ENCODE measurements at regions not wholly inside any gene's neighbourhood (a gene's known extent, or its start where the extent isn't known, plus 50 kb on each side); places are given as distances from the start of the nearest gene placed in this dataset.
A peak's percentile ranks its signal among the peaks of the same experiment; 100 is the strongest.

- no peaks in the 10 kb centered on the region for H3K4me1 ChIP-seq (ENCODE audit: control insufficient read depth in 2 of 2, insufficient read depth in 1 of 2, low read depth in 1 of 2, low read length in 2 of 2)
- H3K4me3 ChIP-seq (ENCODE audit: low read length in 2 of 2) = no peak overlapping the region
- H3K9me3 ChIP-seq (replicated peaks in 1 of 2; ENCODE audit: control insufficient read depth in 2 of 2, insufficient read depth in 1 of 2, low read depth in 1 of 2, low read length in 2 of 2) = no peaks in the 10 kb centered on the region
- no peak overlapping the region for H2BK12ac ChIP-seq (ENCODE audit: low read length)
- no peak overlapping the region for H3K23ac ChIP-seq (ENCODE audit: low read depth, low read length, poor library complexity)
- no peak overlapping the region for H2AK5ac ChIP-seq (ENCODE audit: low read depth, low read length)
- no peak overlapping the region for H2AFZ ChIP-seq (ENCODE audit: low read length)
- H3K79me1 ChIP-seq (ENCODE audit: low read depth, low read length) = no peaks in the 10 kb centered on the region
- H4K8ac ChIP-seq (ENCODE audit: low read depth, low read length) = no peak overlapping the region
- no peak overlapping the region for H3K4ac ChIP-seq (ENCODE audit: low read length)
- DNase-seq (ENCODE audit: low spot score) = no peak
- no peaks in the 10 kb centered on the region for H3K36me3 ChIP-seq (replicated peaks in 1 of 2; ENCODE audit: control insufficient read depth in 2 of 2, insufficient read depth in 2 of 2, low read length in 2 of 2)
- H3K4me2 ChIP-seq (ENCODE audit: insufficient read depth, low read length, poor library complexity, severe bottlenecking) = no peak overlapping the region
- no peak overlapping the region for H2BK15ac ChIP-seq (ENCODE audit: low read length)
- H4K91ac ChIP-seq (ENCODE audit: low read depth, low read length, poor library complexity) = no peak overlapping the region
- H3K27ac ChIP-seq (replicated peaks; ENCODE audit: low read length) = no peak overlapping the region
- no peak overlapping the region for H3K18ac ChIP-seq (ENCODE audit: low read length)
- no peak overlapping the region for H2BK120ac ChIP-seq (ENCODE audit: low read depth, low read length)
- no peak overlapping the region for H3K14ac ChIP-seq (ENCODE audit: low read length)
- no peaks in the 10 kb centered on the region for H3K27me3 ChIP-seq (ENCODE audit: control insufficient read depth in 3 of 3, insufficient read depth in 3 of 3, low read depth in 1 of 3, low read length in 3 of 3)
- no peak overlapping the region for H3K9ac ChIP-seq (ENCODE audit: low read depth, low read length, poor library complexity)
- H2BK5ac ChIP-seq (ENCODE audit: low read length) = no peak overlapping the region
- WGBS, 2 donors (ENCODE audit: extremely low coverage in 2 of 2, insufficient read length in 2 of 2, insufficient replicate concordance in 1 of 2) = no CpG with 5 or more reads among the region's 4 CpGs
These were observed 102.9 kb downstream of the ETAA1 start for GRCh38 chr2:67499989-67500388.

- Histone ChIP-seq H4K91ac (ENCODE audit: low read depth, low read length, poor library complexity) (no peak overlapping the region), H3K27ac (replicated peaks; ENCODE audit: low read length) (no peak overlapping the region)
These were observed 103.4 kb downstream of the ETAA1 start for GRCh38 chr2:67500541-67500940.

GRCh38 chr2:67502346-67503065 is 105.4 kb downstream of the ETAA1 start:
- Histone ChIP-seq H3K36me3 (replicated peaks in 1 of 2; ENCODE audit: control insufficient read depth in 2 of 2, insufficient read depth in 2 of 2, low read length in 2 of 2) (no peaks in the 10 kb centered on the region), H3K27me3 (ENCODE audit: control insufficient read depth in 3 of 3, insufficient read depth in 3 of 3, low read depth in 1 of 3, low read length in 3 of 3) (no peaks in the 10 kb centered on the region), H2AFZ (ENCODE audit: low read length) (no peak overlapping the region), H3K27ac (replicated peaks; ENCODE audit: low read length) (no peak overlapping the region), H4K91ac (ENCODE audit: low read depth, low read length, poor library complexity) (no peak overlapping the region), H2BK15ac (ENCODE audit: low read length) (no peak overlapping the region), H3K4ac (ENCODE audit: low read length) (no peak overlapping the region), H3K9me3 (replicated peaks in 1 of 2; ENCODE audit: control insufficient read depth in 2 of 2, insufficient read depth in 1 of 2, low read depth in 1 of 2, low read length in 2 of 2) (no peaks in the 10 kb centered on the region), H3K4me1 (ENCODE audit: control insufficient read depth in 2 of 2, insufficient read depth in 1 of 2, low read depth in 1 of 2, low read length in 2 of 2) (no peaks in the 10 kb centered on the region), H3K9ac (ENCODE audit: low read depth, low read length, poor library complexity) (no peak overlapping the region), H3K4me2 (ENCODE audit: insufficient read depth, low read length, poor library complexity, severe bottlenecking) (no peak overlapping the region), H4K8ac (ENCODE audit: low read depth, low read length) (no peak overlapping the region), H2BK5ac (ENCODE audit: low read length) (no peak overlapping the region), H2BK120ac (ENCODE audit: low read depth, low read length) (no peak overlapping the region), H3K4me3 (ENCODE audit: low read length in 2 of 2) (no peak overlapping the region), H3K18ac (ENCODE audit: low read length) (no peak overlapping the region), H2BK12ac (ENCODE audit: low read length) (no peak overlapping the region), H3K14ac (ENCODE audit: low read length) (no peak overlapping the region), H2AK5ac (ENCODE audit: low read depth, low read length) (no peak overlapping the region), H3K79me1 (ENCODE audit: low read depth, low read length) (no peaks in the 10 kb centered on the region), H3K23ac (ENCODE audit: low read depth, low read length, poor library complexity) (no peak overlapping the region)
- DNase-seq (ENCODE audit: low spot score) = no peak
- no CpG with 5 or more reads among the region's 6 CpGs for WGBS, 2 donors (ENCODE audit: extremely low coverage in 2 of 2, insufficient read length in 2 of 2, insufficient replicate concordance in 1 of 2)

More at GRCh38 chr2:67500541-67500940, 103.4 kb downstream of the ETAA1 start:
- no peak overlapping the region for H3K18ac ChIP-seq (ENCODE audit: low read length)
- no peak overlapping the region for H4K8ac ChIP-seq (ENCODE audit: low read depth, low read length)
- H3K4me2 ChIP-seq (ENCODE audit: insufficient read depth, low read length, poor library complexity, severe bottlenecking) = no peak overlapping the region
- H2AFZ ChIP-seq (ENCODE audit: low read length) = no peak overlapping the region
- H3K23ac ChIP-seq (ENCODE audit: low read depth, low read length, poor library complexity) = no peak overlapping the region
- no peak overlapping the region for H2BK120ac ChIP-seq (ENCODE audit: low read depth, low read length)
- no CpG with 5 or more reads among the region's 6 CpGs for WGBS, 2 donors (ENCODE audit: extremely low coverage in 2 of 2, insufficient read length in 2 of 2, insufficient replicate concordance in 1 of 2)
- H2BK5ac ChIP-seq (ENCODE audit: low read length) = no peak overlapping the region
- DNase-seq (ENCODE audit: low spot score) = no peak
- H2BK15ac ChIP-seq (ENCODE audit: low read length) = no peak overlapping the region
- H2AK5ac ChIP-seq (ENCODE audit: low read depth, low read length) = no peak overlapping the region
- no peaks in the 10 kb centered on the region for H3K27me3 ChIP-seq (ENCODE audit: control insufficient read depth in 3 of 3, insufficient read depth in 3 of 3, low read depth in 1 of 3, low read length in 3 of 3)
- no peaks in the 10 kb centered on the region for H3K79me1 ChIP-seq (ENCODE audit: low read depth, low read length)
- H3K14ac ChIP-seq (ENCODE audit: low read length) = no peak overlapping the region
- no peak overlapping the region for H2BK12ac ChIP-seq (ENCODE audit: low read length)
- H3K9me3 ChIP-seq (replicated peaks in 1 of 2; ENCODE audit: control insufficient read depth in 2 of 2, insufficient read depth in 1 of 2, low read depth in 1 of 2, low read length in 2 of 2) = no peaks in the 10 kb centered on the region
- H3K4me3 ChIP-seq (ENCODE audit: low read length in 2 of 2) = no peak overlapping the region
- no peaks in the 10 kb centered on the region for H3K36me3 ChIP-seq (replicated peaks in 1 of 2; ENCODE audit: control insufficient read depth in 2 of 2, insufficient read depth in 2 of 2, low read length in 2 of 2)
- no peaks in the 10 kb centered on the region for H3K4me1 ChIP-seq (ENCODE audit: control insufficient read depth in 2 of 2, insufficient read depth in 1 of 2, low read depth in 1 of 2, low read length in 2 of 2)
- H3K4ac ChIP-seq (ENCODE audit: low read length) = no peak overlapping the region
- peak overlapping the region; percentile 24 for H3K9ac ChIP-seq (ENCODE audit: low read depth, low read length, poor library complexity)

GRCh38 chr2:67503066-67503795 is 106.1 kb downstream of the ETAA1 start:
- no peak for DNase-seq (ENCODE audit: low spot score)
- no peaks in the 10 kb centered on the region for H3K36me3 ChIP-seq (replicated peaks in 1 of 2; ENCODE audit: control insufficient read depth in 2 of 2, insufficient read depth in 2 of 2, low read length in 2 of 2)

More at GRCh38 chr2:67503066-67503795, 106.1 kb downstream of the ETAA1 start:
- Histone ChIP-seq H2BK12ac (ENCODE audit: low read length) (no peak overlapping the region), H3K9ac (ENCODE audit: low read depth, low read length, poor library complexity) (no peak overlapping the region), H3K4me3 (ENCODE audit: low read length in 2 of 2) (no peak overlapping the region), H2BK15ac (ENCODE audit: low read length) (no peak overlapping the region), H3K9me3 (replicated peaks in 1 of 2; ENCODE audit: control insufficient read depth in 2 of 2, insufficient read depth in 1 of 2, low read depth in 1 of 2, low read length in 2 of 2) (no peaks in the 10 kb centered on the region), H4K8ac (ENCODE audit: low read depth, low read length) (no peak overlapping the region), H2AFZ (ENCODE audit: low read length) (no peak overlapping the region), H3K14ac (ENCODE audit: low read length) (no peak overlapping the region), H3K27me3 (ENCODE audit: control insufficient read depth in 3 of 3, insufficient read depth in 3 of 3, low read depth in 1 of 3, low read length in 3 of 3) (no peaks in the 10 kb centered on the region), H3K27ac (replicated peaks; ENCODE audit: low read length) (no peak overlapping the region), H3K79me1 (ENCODE audit: low read depth, low read length) (no peaks in the 10 kb centered on the region), H2BK120ac (ENCODE audit: low read depth, low read length) (no peak overlapping the region), H3K23ac (ENCODE audit: low read depth, low read length, poor library complexity) (no peak overlapping the region), H3K4me2 (ENCODE audit: insufficient read depth, low read length, poor library complexity, severe bottlenecking) (no peak overlapping the region), H2BK5ac (ENCODE audit: low read length) (no peak overlapping the region), H3K18ac (ENCODE audit: low read length) (no peak overlapping the region), H4K91ac (ENCODE audit: low read depth, low read length, poor library complexity) (no peak overlapping the region), H3K4me1 (ENCODE audit: control insufficient read depth in 2 of 2, insufficient read depth in 1 of 2, low read depth in 1 of 2, low read length in 2 of 2) (no peaks in the 10 kb centered on the region), H2AK5ac (ENCODE audit: low read depth, low read length) (no peak overlapping the region), H3K4ac (ENCODE audit: low read length) (no peak overlapping the region)
- no CpG with 5 or more reads among the region's 4 CpGs for WGBS, 2 donors (ENCODE audit: extremely low coverage in 2 of 2, insufficient read length in 2 of 2, insufficient replicate concordance in 1 of 2)
